BE2C (cell line): ENCODE measurements at regions not wholly inside any gene's neighbourhood (a gene's known extent, or its start where the extent isn't known, plus 50 kb on each side); places are given as distances from the start of the nearest gene placed in this dataset.

ENCODE experiments used
- DNase-seq: peaks from one replicate; pipeline ENCODE4 v3.0.0-alpha.2; 2020
- H3K27me3 ChIP-seq: fragments of 250-450 bp; sonication (Bioruptor Pico); 2 replicates; pipeline ENCODE4 v1.5.1; 2020; ENCODE audit warnings: mild to moderate bottlenecking
- H3K36me3 ChIP-seq: fragments of 250-450 bp; sonication (Bioruptor Pico); 2 replicates; pipeline ENCODE4 v1.5.1; 2020; ENCODE audit warnings: mild to moderate bottlenecking
- H3K4me1 ChIP-seq: fragments of 250-450 bp; sonication (Bioruptor Pico); 2 replicates; pipeline ENCODE4 v1.5.1; 2020
- H3K4me3 ChIP-seq: 2 replicates; pipeline ENCODE4 v1.5.1; 2011; ENCODE audit warnings: low read depth, low read length
- H3K9me3 ChIP-seq: fragments of 250-450 bp; sonication (Bioruptor Pico); 2 replicates; pipeline ENCODE4 v1.5.1; 2020
- TF ChIP-seq, protein P1 (sequence below): IDR thresholded peaks from 2 replicates; pipeline ENCODE4 v1.5.1; 2012; ENCODE audit warnings: mild to moderate bottlenecking, low read depth, low read length

DNA sequence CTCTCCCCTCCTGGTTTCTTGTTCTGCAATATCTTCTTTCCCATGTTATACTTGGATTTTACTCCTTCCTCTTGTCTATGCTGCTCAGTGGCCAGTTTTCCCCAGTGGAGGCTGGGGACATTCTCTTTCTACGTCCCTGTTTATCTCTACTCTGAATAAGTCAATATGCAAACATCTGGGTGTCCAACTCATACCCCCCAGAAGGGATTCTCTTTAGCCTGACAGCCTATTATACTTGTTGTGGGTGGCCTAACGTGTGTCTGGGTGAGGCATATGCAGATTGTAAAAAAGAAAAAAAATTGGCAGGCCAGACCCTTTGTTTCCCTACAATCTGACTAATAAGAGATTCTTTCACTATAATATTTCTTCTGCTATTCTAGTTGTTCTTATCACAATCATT lies 134.2 kb upstream of the MAF start:
- H3K4me1 ChIP-seq, result no peaks in the 10 kb centered on the region
- no peak overlapping the region for H3K4me3 ChIP-seq
- TF ChIP-seq, protein P1, sequence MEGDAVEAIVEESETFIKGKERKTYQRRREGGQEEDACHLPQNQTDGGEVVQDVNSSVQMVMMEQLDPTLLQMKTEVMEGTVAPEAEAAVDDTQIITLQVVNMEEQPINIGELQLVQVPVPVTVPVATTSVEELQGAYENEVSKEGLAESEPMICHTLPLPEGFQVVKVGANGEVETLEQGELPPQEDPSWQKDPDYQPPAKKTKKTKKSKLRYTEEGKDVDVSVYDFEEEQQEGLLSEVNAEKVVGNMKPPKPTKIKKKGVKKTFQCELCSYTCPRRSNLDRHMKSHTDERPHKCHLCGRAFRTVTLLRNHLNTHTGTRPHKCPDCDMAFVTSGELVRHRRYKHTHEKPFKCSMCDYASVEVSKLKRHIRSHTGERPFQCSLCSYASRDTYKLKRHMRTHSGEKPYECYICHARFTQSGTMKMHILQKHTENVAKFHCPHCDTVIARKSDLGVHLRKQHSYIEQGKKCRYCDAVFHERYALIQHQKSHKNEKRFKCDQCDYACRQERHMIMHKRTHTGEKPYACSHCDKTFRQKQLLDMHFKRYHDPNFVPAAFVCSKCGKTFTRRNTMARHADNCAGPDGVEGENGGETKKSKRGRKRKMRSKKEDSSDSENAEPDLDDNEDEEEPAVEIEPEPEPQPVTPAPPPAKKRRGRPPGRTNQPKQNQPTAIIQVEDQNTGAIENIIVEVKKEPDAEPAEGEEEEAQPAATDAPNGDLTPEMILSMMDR, result no peak
- no peak for DNase-seq
- H3K27me3 ChIP-seq, result no peaks in the 10 kb centered on the region
- no peaks in the 10 kb centered on the region for H3K36me3 ChIP-seq
- H3K9me3 ChIP-seq, result no peaks in the 10 kb centered on the region

DNA sequence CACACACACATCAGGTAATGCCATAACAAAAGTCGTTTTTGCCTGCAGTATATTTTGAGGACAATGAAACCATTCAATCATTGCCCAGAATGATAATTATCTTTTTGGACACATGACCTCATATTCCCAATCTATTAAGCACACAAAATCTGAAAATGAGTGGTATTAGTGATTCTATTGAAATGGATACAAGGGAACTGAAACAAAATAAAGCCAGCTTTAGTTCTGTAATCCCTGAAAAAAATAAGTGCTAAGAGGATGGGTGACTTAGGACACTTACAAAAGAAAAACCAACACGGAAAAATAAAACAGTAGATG lies 128.3 kb upstream of the MAF start:
- Histone ChIP-seq H3K4me1 (no peaks in the 10 kb centered on the region), H3K9me3 (no peaks in the 10 kb centered on the region), H3K27me3 (no peaks in the 10 kb centered on the region), H3K4me3 (no peak overlapping the region), H3K36me3 (no peaks in the 10 kb centered on the region)
- no peak for DNase-seq
- TF ChIP-seq, protein P1, result no peak

DNA sequence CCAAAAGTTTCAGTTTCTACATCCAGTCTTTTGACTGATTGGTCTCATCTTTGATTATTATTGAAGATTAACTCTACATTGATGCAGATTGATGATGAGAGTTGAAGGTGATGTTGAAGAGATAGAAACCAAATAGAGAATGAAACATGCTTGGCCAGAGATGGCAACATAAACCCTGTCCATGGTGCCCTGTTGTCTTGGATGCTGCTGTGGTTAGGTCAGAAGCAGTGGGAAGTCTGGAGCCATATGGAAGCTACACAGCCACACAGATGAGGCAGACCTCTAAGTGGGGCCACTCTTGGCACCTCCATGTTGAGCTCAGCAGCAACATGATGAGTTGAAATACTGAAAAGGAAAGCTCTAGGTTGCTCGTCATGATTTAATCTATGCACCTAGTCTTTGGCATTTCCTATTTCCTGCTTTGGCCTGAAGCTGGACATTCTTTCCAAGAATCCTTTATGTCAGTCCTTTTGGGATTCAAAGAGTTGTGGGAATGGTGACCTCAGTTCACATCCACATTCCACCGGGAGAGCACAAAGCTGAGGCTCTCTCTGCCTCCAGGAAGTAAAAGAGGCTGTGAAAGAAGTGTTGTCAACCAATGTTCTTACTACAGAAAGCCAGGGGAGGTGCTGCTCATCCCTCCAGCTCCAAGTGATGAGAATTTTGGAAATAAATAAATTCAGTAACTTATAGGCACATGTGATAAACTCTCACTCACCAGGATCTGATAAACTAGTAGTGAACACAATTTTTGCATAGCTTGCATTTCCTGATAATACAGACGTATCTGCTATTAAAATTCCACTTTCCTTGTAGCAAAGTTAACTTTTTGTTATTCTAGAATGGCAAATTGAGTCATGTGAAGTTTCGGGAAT lies 127.7 kb upstream of the MAF start:
- no peaks in the 10 kb centered on the region for H3K9me3 ChIP-seq
- TF ChIP-seq, protein P1, result no peak

DNA sequence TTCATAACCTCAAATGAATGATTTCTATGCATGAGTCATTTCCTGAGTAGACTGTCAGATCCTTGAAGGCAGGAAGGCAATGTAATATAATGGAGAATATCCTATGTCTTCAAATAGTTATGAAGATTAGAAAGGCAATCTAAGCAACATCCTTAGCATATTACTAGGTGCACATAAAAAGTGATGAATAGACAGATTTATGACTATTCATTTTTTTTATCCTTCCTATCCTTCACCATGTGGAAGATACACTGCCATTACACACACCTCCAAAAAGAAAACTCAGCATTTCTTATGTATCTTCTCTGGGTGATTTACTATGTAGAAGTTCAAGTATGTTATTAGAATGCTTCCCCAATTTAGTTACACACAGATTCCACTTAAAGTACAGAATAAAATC lies 126.4 kb upstream of the MAF start:
- H3K36me3 ChIP-seq, result no peaks in the 10 kb centered on the region
- H3K27me3 ChIP-seq, result no peaks in the 10 kb centered on the region
- H3K4me1 ChIP-seq, result no peaks in the 10 kb centered on the region
- no peak for DNase-seq
- H3K4me3 ChIP-seq, result no peak overlapping the region
- TF ChIP-seq, protein P1, result no peak
- no peaks in the 10 kb centered on the region for H3K9me3 ChIP-seq

More for the DNA sequence above, 127.7 kb upstream of the MAF start:
- no peaks in the 10 kb centered on the region for H3K27me3 ChIP-seq
- no peaks in the 10 kb centered on the region for H3K36me3 ChIP-seq
- no peaks in the 10 kb centered on the region for H3K4me1 ChIP-seq
- H3K4me3 ChIP-seq, result no peak overlapping the region
- no peak for DNase-seq

DNA sequence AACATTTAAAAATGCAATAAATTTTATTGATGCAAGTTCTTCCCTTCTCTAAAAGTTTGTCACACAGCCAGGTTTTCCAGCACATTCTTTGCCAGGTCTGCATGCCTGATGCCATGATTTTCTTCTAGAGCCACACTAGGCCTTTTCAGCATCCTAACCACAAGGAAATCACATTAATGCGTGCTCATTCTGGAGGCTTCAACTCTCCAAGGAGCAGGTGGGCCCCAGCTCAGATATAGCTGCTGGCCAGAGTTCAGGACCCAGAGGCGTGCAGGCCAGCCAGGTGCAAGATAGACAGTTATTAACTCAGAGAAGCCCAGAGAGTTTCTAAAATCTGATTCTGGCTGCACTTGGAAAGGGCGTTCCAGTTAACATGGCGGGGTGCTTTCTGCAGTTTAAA lies 124.5 kb upstream of the MAF start:
- DNase-seq, result no peak
- TF ChIP-seq, protein P1, result no peak
- H3K36me3 ChIP-seq, result no peaks in the 10 kb centered on the region
- H3K27me3 ChIP-seq, result no peaks in the 10 kb centered on the region
- no peaks in the 10 kb centered on the region for H3K4me1 ChIP-seq
- no peaks in the 10 kb centered on the region for H3K9me3 ChIP-seq
- no peak overlapping the region for H3K4me3 ChIP-seq

DNA sequence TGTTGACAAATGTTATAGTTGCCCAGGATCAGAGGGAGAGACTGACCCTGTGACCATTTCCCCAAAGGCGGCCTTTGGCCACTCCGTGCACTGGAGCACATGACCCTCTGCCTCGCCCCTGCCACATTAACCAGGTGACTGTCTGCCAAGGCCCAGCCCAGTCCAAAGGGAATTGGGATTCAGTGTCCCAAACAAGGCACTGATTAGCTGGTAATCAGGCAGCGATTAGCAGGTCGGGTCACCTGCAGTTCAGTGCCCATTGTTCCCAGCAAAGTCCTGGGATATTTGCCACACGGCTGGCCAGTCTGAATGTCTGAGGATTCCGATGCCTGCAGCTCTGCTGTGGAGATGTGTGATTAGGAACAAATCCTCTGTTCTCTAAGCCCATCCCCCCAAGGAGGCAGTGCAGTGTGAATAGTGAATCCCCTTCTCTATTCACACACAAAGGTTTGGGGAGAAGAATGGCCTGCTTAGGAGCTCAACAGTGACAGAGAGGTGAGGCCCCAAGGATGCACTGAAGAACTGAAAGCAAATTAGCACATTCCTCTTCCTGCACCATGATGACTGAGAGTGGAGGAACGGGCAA lies 123.1 kb upstream of the MAF start:
- no peak overlapping the region for H3K4me3 ChIP-seq
- H3K36me3 ChIP-seq, result no peaks in the 10 kb centered on the region
- no peaks in the 10 kb centered on the region for H3K4me1 ChIP-seq
- TF ChIP-seq, protein P1, result no peak
- H3K27me3 ChIP-seq, result no peaks in the 10 kb centered on the region
- no peak for DNase-seq
- H3K9me3 ChIP-seq, result no peaks in the 10 kb centered on the region
